ENCODE measurements at regions not wholly inside any gene's neighbourhood (a gene's known extent, or its start where the extent isn't known, plus 50 kb on each side); places are given as distances from the start of the nearest gene placed in this dataset.

DNA sequence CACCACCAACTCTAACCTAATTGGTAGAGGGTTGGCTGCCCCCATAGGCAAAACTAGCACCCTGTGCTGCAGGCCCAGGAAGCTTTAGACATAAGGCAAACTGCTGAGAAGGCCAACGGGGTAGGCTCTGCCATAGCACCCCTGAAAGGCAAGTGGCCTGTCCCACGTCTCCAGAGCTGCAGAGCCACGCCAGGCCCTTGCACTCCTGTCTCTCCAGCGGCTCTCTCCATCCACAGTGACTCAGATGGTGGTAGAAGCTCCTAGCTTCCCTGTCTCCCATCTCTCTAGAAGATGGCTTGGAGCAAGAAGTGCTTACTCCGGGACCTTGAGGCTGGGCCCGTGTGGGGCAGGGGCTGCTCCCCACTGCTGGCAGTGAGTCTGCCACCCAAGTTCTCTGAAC lies 310.6 kb upstream of the ZMIZ1 start:
- Histone ChIP-seq H3K4me1 (peaks cover 24% of the 10 kb centered on the region), H3K27ac (replicated peaks) (no peak overlapping the region), H3K27me3 (ENCODE audit: low read depth) (no peaks in the 10 kb centered on the region), H3K4me3 (no peak overlapping the region), H3K9me3 (replicated peaks) (no peaks in the 10 kb centered on the region), H3K36me3 (no peaks in the 10 kb centered on the region)
- intact Hi-C loops (cut with micrococcal nuclease), result no loop called here
- DNase-seq, result no peak
- TF ChIP-seq, protein P1, sequence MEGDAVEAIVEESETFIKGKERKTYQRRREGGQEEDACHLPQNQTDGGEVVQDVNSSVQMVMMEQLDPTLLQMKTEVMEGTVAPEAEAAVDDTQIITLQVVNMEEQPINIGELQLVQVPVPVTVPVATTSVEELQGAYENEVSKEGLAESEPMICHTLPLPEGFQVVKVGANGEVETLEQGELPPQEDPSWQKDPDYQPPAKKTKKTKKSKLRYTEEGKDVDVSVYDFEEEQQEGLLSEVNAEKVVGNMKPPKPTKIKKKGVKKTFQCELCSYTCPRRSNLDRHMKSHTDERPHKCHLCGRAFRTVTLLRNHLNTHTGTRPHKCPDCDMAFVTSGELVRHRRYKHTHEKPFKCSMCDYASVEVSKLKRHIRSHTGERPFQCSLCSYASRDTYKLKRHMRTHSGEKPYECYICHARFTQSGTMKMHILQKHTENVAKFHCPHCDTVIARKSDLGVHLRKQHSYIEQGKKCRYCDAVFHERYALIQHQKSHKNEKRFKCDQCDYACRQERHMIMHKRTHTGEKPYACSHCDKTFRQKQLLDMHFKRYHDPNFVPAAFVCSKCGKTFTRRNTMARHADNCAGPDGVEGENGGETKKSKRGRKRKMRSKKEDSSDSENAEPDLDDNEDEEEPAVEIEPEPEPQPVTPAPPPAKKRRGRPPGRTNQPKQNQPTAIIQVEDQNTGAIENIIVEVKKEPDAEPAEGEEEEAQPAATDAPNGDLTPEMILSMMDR (IDR thresholded peaks at IDR 0.05; ENCODE audit: borderline replicate concordance), result no peak

DNA sequence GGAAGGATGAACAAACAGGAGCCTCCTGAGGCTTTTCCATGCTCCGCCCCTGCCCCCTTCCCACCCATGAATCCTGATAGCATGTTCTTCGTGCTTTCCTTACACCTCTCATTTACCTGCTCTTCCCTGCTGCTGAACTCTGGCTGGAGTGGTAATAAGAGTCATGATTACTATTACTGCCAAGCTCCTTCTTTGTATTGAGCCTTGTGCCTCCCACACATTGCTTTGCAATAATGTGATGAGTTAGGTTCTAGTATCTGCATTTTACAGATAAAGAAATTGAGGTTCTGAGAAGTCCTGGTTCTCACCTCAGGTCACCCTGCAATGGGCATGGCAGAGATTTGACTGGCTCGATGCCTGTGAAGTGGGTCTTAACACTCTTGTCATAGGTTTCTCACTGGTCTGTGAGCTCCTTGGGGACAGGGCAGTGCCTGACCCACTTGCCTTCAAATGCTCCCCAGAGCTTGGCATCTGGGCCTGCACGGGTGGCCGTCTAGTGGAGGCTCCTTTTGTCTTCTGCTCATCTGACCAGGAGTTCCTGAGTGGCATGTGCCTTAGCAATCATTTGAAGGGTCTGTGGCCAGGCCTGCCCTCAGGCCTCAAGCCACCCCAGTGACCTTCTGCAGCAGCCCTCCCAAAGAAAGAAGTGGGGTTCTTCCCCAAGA lies 309.2 kb upstream of the ZMIZ1 start:
- Histone ChIP-seq H3K36me3 (no peaks in the 10 kb centered on the region), H3K4me3 (no peak overlapping the region), H3K9me3 (replicated peaks) (no peaks in the 10 kb centered on the region), H3K4me1 (peaks cover 36% of the 10 kb centered on the region), H3K27me3 (ENCODE audit: low read depth) (no peaks in the 10 kb centered on the region), H3K27ac (replicated peaks) (no peak overlapping the region)
- DNase-seq, result no peak
- TF ChIP-seq, protein P1 (IDR thresholded peaks at IDR 0.05; ENCODE audit: borderline replicate concordance), result no peak
- intact Hi-C loops (cut with micrococcal nuclease), result no loop called here

DNA sequence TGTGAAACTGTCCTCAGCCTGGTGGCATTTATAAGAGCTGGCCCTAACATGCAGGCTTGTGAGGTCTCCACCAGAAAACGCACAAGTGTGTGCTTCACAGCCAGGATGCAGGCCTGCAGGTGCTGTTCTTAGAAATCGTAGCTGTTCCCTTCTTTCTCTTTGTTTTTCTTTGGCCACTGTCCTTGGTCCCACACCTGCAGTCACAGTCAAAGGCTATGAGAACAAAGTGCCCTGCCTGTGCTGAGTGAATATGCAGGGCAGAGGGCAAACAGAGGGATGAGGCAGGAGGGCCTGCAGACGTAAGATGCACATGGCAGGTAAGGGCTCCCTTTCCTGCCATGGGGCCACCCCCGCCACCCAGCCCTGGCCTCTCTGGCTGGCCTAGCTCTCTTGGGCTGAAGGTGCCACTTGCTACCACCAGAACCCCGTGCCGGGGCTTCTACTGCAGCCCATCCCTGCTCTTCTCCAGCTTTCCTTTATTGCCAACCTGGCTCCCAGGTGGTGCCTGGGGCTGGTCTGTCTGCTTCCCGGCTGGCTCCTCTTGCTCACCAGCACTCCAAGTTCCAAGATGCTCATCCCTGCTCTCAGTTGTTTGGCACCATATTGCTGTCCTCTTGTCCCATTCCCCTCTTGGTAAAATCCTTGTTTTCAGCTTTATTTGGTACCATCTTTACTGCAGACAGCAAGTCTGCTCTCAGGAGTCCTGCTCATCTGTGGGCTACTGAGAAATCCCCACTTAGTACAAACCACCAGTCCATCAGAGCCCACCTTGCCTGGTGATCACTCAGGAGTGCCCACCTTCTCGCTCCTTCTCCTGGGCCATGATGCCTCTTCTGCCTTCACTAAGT lies 308.1 kb upstream of the ZMIZ1 start:
- H3K9me3 ChIP-seq (replicated peaks), result no peaks in the 10 kb centered on the region
- H3K27me3 ChIP-seq (ENCODE audit: low read depth), result no peaks in the 10 kb centered on the region
- H3K4me1 ChIP-seq, result peaks cover 36% of the 10 kb centered on the region
- no peak overlapping the region for H3K4me3 ChIP-seq
- DNase-seq, result no peak
- H3K36me3 ChIP-seq, result no peaks in the 10 kb centered on the region
- intact Hi-C loops (cut with micrococcal nuclease), result no loop called here
- TF ChIP-seq, protein P1 (IDR thresholded peaks at IDR 0.05; ENCODE audit: borderline replicate concordance), result no peak
- H3K27ac ChIP-seq (replicated peaks), result no peak overlapping the region

DNA sequence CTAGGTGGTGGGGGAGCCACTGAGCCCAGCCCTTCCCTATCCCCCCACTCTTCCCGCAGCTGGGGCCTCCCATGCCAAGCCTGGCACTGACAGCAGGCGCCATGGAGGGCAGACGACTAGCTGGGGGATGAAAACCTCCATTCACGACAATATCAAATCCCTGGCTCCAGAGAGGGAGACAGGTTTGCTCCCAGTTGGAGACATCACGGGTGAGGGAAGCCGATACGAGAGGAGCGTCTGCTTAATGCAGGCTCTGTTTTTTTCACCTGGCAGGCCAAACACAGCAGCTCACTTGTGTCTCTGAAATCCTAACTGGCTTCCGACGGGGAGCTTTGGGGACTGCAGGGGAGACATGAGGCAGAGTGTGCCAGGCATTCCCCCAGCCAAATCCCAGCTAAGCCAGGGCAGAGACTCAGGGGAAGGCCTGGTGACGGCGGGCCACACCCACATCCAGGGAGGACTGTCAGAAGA lies 307.4 kb upstream of the ZMIZ1 start:
- Histone ChIP-seq H3K27me3 (ENCODE audit: low read depth) (no peaks in the 10 kb centered on the region), H3K4me3 (no peak overlapping the region), H3K9me3 (replicated peaks) (no peaks in the 10 kb centered on the region), H3K27ac (replicated peaks) (no peak overlapping the region), H3K4me1 (peaks cover 32% of the 10 kb centered on the region), H3K36me3 (no peaks in the 10 kb centered on the region)
- TF ChIP-seq, protein P1 (IDR thresholded peaks at IDR 0.05; ENCODE audit: borderline replicate concordance), result no peak
- intact Hi-C loops (cut with micrococcal nuclease), result no loop called here
- DNase-seq, result no peak

DNA sequence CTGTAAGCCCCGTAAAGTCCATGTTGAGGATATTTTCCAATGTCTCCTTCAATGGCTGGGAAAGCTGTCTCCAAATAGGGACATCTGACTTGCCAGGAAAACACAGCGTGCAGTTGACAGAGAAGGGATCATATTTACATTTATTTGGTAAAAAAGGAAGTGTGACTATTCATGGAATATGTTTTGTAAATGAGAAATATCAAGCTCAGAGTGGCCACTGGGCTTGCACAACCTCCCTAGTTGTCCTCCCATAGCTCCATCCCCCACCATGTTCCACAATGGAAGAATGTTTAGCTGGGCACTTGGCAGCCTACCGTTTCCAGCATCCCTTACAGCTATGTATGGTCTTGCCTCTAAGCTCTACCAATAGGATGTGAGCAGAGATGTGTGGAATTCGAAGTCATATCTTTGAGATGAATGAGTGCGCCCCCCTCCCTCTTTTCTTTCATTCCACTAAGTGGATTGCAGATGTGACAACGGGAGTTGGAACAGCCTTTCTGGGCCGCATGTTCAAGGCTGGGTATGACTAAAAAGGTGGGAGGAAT lies 306.6 kb upstream of the ZMIZ1 start:
- H3K27me3 ChIP-seq (ENCODE audit: low read depth), result no peaks in the 10 kb centered on the region
- peaks cover 24% of the 10 kb centered on the region for H3K4me1 ChIP-seq
- no peaks in the 10 kb centered on the region for H3K9me3 ChIP-seq (replicated peaks)
- no peak overlapping the region for H3K4me3 ChIP-seq
- no peaks in the 10 kb centered on the region for H3K36me3 ChIP-seq
- no peak overlapping the region for H3K27ac ChIP-seq (replicated peaks)
- intact Hi-C loops (cut with micrococcal nuclease), result no loop called here
- DNase-seq, result no peak
- TF ChIP-seq, protein P1 (IDR thresholded peaks at IDR 0.05; ENCODE audit: borderline replicate concordance), result no peak
